Hematopoietic multipotent progenitor cell treated with erythropoietin and hydrocortisone succinate and interleukin-3 and kit ligand, for 6 days (in vitro differentiated cells): ENCODE measurements at regions not wholly inside any gene's neighbourhood (a gene's known extent, or its start where the extent isn't known, plus 50 kb on each side); places are given as distances from the start of the nearest gene placed in this dataset.

Source experiments
- DNase-seq: peaks from one replicate; pipeline ENCODE4 v3.0.0-alpha.2; 2015

DNA sequence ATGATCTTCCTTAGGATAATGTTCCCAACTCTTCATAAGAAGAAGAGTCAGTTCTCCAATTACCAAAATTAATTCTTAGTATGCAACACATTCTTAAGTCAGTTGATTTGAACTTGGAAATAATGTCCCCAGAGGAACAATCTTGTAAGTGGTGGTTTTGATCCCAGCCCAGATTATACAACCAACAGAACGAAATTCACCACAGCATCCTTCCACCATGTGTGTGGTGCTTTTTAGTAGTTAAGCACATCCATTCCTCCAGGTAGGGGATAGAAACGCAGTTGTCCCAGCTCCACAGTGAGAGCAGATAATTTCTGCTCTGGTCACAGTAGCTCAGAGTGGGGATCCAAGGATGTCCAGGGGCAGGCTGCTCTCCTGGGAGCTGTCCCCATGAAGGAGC lies 161.7 kb upstream of the SLC39A10 start:
- DNase-seq, result peak; percentile 43

DNA sequence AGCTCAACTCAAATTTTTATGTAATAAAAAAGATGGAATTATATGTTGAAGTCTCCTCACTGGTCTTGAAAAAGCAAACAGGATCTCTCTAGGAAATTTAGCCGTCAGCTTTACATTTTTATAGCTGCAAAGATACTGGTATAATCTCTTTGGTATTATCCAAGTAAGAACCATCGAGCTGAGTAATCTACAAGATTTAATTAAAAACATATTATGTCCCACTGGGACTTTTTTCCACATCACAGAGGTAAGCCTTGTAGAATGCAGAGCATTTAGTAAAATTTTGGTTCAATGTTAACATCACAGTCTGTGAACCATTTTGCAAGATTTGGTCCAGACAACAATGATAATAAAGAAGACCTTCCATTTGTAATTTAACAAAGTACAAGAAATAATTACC lies 162.6 kb upstream of the SLC39A10 start:
- no peak for DNase-seq

DNA sequence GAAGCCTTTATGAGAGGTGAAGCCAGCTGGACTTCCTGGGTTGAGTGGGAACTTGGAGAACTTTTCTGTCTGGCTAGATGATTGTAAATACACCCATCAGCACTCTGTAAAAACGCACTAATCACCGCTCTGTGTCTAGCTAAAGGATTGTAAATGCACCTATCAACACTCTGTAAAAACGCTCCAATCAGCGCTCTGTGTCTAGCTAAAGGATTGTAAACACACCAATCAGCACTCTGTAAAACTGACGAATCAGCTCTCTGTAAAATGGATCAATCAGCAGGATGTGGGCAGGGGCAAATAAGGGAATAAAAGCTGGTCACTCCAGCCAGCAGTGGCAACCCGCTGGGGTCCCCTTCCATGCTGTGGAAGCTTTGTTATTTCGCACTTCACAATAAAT lies 163.6 kb upstream of the SLC39A10 start:
- no peak for DNase-seq

DNA sequence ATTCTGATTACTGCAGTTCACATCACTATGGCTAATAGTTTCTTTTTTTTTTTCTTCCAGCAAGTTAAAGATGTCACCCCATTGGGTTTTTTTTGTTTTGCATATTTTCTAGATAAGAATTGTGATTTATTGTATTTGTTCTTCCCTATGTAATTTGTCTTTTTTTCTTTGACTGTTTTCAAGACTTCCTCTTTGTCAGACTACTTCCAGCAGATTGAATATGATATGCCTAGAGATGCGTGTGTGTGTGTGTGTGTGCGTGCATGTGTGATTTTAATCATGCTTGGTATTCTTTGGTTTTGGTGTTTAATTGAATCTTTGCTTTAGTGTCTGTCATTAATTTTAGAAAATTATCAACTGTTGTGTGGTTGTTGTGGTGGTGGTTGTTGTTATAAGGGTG lies 166.7 kb upstream of the SLC39A10 start:
- DNase-seq, result no peak

DNA sequence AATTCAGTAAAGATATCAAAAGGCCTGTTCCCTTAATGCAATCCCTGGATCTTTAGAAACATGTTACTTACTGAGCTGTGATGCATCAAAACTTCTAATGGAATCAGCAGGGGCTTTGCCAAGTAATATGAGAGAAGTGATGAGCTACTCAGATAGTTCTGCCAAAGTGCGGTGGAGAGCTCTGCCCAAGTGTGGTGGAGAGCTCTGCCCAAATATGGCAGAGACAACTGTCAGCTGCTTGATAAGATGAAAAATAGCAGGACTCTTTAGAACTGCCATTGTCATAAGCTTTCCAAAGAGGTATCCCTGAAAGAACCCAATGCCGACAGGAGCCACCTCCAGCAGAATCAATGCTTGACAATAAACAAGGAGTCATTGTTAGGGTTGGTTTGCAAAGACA lies 167.9 kb upstream of the SLC39A10 start:
- peak; percentile 70 for DNase-seq

DNA sequence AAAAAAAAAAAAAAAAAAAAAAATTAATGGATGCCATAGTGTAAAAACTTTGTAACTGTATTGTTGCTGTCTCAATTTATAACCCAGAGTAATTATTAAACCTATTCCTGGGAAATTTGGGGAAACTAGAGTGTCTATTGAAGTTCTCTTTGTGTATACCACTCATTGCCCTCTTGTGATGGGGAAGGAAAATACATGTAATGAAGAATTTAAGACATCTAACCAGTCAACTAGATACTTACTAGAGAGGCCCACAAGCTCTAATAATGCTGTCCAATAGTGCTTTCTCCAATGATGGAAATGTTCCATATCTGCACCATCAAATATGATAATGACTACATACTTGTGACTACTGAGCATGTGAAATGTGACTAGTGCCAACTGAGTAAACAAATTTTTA lies 168.5 kb upstream of the SLC39A10 start:
- DNase-seq, result peak; percentile 44

DNA sequence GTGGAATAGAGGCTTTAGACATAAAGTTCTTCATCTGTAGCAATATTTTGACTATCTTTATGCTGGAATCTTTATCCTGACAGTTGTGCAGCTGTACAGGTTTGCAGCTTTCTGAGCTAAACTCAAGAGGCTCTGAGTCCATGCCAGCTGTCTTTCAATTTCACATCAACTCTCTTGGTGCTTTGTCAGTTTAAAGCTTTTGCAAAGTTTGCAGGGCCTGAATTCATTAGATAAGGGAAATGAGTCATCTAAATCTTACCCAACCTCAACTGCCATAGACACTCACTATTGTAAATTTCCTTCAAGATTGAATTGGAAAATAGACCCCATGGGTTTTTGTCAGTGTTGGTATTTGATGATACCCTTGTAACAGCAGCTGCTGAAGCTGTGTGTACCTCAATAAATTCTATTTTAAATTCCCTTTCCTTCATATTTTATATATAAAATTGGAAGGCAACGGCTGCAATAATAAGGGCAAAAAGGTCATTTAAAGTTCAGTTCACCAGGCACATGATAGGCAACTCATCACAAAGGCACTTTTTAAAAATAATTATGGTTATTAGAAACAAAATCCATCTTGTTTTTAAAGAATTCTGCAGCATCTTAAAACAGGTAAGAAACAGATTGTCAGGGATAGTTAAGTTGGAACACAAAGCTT lies 169.9 kb upstream of the SLC39A10 start:
- DNase-seq, result peak; percentile 97

DNA sequence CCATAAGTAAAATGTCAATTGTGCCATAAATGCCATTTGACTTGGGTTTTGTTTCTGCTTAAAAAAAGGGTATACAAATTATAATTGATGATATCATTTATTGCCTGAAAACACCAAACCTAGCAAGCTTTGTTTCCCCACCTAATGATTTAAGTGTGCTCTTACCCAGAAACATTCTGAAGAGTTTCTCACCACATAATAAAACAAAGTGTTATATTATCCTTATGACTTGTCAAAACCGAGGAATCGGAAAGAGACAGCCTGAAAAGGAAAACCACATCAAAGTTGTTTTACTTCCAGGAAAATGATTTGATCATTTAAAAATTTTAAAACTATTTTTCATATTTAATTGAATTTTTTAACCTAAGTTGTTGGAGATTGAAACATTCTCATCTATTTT lies 170.5 kb upstream of the SLC39A10 start:
- DNase-seq, result no peak

DNA sequence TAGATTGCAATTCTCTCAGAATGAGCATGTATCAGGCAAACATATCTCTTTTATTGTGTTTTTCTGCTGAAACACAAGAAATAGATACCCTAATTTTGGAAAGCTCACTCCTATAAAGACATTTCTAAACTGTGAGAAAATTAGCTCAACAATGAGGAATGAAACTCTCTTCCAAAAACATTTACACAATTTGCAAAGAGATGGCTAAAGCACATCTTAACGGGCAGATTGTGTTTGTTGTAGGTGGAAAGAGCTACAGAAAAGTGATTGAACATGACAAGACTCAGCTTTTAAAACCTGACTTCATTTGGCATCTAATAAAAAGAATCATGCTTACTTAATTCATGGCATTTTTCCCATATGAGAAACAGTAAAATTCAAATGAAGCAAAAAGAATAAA lies 175.0 kb upstream of the SLC39A10 start:
- no peak for DNase-seq

DNA sequence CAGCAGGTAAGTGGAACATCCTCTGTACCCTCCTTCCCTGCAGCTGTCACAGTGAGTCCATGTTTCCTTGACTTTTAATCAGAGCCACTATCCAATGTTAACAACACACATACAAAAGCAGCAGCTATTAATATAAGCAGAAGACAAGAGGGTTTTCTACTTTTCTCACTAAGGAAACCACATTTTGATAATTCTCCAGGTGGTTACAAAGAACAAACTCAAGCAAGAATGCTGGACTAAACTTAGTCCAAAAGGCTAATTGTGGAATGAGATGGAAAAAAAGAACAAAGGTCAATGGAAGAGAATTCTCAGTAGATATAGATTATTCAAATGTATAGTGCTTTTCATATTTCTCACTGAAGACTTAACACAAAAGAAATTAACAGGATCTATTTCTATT lies 176.9 kb upstream of the SLC39A10 start:
- DNase-seq, result no peak

DNA sequence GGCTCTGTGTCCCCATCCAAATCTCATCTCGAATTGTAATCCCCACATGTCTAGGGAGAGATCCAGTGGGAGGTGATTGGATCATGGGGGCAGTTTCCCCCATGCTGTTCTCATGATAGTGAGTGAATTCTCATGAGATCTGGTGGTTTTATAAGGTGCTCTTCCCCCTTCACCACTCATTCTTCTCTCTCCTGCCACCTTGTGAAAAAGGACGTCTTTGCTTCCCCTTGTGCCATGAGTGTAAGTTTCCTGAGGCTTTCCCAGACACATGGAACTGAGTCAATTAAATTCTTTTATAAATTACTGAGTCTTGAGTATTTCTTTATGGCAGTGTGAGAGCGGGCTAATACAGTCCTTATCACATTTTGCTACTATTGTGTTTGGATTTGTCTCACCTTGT lies 177.6 kb upstream of the SLC39A10 start:
- DNase-seq, result no peak

DNA sequence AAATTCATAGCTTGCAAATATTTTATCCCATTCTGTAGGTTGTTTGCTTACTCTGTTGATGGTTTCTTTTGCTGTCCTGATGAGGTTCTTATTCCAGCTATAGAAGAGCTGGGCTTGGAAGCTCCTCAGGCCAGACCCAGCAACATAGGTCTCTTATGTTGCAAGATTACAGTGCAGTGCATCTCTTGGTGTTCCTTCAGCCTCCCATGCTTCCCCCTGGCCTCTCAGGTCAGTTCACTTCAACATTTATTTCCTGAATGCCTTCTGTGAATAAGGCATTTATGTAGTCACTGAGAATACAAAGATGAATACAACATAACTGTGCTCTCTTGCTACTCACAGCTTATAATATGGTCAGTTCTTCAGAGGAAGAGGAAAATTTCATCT lies 179.0 kb upstream of the SLC39A10 start:
- DNase-seq, result no peak

DNA sequence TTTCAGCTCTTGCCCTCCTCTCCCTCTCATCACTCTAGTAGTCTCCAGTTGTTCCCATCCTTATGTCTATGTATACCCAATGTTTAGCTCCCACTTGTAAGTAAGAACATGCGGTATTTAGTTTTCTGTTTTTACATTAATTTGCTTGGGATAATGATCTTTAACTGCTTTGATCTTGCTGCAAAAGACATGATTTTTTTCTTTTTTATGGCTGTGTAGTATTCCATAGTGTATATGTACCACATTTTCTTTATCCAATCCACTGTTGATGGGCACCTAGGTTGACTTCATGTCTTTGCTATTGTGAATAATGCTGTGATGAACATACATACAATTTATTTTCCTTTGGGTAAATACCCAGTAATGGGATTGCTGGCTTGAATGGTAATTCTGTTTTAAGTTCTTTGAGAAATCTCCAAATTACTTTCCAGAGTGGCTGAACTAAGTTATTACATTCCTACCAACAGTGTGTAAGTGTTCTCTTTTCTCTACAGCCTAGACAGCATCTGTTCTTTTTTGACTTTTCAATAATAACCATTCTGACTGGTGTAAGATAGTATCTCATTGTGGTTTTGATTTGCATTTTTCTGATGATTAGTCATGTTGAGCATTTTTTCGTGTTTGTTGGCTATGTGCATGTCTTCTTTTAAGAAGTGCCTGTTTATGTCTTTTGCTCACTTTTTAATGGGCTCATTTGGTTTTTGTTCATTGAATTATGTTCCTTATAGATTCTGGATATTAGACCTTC lies 179.6 kb upstream of the SLC39A10 start:
- no peak for DNase-seq

DNA sequence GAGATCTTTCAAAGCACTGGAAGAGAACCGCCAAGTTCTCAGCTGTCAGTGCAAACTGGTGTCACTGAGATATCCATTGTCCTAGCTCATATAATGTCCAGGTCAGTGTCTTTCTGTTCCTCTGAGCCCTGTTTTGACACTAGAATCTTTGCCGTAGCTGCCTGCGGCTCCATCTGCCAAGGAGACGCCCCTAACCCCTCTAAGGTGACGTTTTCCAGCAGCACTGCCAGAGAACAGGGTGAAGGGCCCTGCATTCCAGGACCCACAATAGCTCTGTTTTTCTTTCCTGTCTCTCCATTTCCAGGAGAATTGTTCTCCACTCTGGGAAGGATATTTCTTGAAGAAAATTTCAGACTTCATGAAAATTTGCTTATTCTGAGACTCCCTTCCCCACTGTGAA lies 181.7 kb upstream of the SLC39A10 start:
- DNase-seq, result no peak

DNA sequence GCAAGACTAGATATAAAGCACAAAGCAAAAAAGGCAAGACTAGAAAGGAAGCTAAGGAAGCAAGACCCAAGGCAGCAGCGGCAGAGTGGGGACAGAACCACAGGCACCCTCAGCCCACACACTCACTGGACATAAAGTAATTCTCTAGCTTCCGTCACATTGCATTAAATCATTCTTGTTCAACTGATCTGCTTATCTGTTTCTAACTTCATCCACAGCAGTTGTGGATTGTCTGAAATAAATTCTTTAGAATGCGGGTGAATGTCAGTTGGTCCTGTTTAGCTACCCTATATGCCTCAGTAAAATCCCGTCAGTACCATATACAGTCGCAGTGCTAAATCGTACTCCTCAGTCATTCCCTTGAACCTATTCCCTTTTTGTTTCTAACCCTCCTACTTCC lies 183.2 kb upstream of the SLC39A10 start:
- peak; percentile 32 for DNase-seq

DNA sequence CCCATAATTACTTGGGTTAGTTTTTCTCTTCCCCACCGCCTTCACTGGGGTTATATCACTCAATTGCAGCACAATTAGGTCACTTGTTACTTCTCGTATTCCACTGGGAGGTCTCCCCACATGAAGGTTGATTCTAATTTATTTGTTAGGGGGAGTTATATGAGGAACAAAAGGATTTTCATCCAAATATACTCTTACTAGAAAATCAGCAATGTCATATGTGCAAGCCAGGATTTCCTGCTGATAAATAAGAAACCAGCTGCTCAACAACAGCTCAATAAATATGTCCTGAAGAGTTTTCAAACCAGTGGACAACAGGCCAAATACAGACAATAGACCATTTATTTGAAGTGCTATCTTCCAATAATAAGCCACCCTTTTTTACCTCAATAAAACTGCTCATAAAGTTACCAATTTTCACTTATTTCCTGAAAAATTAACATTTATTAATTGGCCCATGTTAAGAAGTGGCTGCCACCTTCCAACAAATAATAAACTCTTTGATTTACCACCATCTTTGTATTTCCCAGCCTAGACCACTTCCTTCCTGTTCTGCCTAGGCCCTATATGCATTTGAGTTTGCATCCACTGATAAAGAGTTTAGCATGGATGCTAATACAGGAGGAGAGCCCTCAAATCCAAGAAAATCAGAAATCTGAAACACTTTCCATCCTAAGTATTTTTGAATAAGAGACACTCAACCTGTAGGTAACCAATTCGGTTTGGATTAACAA lies 184.4 kb upstream of the SLC39A10 start:
- DNase-seq, result no peak

DNA sequence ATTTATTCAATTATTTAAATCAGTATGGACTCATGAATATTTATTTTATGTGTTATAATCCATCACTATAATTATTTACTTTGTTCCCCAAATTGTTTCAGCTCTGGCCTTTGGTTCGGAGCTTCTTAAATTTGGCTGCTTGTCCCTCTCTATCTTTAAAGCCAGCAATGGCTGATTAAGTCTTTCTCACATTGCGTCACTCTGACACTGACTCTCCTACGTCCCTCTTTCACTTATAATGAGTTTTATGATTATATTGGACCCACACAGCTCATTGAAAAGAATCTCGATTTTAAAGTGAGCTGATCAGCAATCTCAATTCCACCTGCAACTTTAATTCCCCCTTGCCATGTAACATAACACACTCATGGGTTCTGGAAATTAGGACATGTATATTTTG lies 185.2 kb upstream of the SLC39A10 start:
- no peak for DNase-seq

DNA sequence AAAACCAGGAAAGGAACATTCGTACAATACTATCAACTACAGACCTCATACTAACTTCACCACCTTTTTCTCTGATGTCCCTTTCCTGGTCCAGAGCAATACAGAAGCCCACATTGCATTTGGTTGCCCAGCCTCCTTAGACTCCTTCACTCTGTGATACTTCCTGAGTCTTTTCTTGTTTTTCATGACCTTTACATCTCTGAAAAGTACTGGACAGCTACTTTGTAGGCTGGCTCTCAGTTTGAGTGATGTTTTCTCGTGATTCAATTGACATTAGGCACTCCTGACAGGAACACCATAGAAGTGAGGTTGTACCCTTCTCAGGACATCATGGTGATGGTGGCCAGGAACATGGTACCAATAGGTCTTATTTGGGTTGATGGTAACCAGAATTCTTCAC lies 185.9 kb upstream of the SLC39A10 start:
- DNase-seq, result no peak

DNA sequence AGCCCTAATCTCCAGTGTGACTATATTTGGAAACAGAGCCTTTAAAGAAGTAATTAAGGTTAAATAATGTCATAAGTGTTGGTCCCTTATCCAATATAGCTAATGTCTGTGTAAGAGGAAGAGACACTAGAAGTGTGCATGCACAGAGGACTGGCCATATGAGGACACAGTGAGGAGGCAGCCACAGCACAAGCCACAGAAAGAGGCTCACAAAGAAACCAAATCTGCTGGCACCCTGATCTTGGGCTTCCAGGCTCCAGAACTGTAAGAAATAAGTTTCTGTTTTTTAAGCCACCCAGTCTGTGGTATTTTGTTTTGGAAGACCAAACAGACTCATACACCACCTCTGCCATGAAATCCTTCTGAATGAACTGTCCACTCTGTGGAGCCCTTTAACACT lies 186.4 kb upstream of the SLC39A10 start:
- no peak for DNase-seq

DNA sequence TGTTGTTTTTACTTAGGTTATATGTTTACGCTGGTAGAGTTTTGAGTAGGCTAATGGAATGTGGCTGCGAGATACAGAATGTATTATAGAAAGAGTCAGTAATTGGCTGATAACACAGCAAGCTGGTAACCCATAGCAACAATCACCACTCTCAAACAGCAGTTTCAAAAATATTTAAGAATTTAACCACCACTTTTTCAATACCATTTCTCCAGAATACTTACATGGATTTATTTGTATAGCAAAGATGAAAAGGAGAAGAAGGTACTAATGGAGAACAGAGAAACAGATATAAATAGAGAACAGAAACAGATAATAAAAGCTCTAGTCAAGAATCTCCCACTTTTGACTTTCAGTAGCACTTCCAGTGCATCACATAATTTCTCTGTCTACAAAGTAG lies 188.3 kb upstream of the SLC39A10 start:
- no peak for DNase-seq

DNA sequence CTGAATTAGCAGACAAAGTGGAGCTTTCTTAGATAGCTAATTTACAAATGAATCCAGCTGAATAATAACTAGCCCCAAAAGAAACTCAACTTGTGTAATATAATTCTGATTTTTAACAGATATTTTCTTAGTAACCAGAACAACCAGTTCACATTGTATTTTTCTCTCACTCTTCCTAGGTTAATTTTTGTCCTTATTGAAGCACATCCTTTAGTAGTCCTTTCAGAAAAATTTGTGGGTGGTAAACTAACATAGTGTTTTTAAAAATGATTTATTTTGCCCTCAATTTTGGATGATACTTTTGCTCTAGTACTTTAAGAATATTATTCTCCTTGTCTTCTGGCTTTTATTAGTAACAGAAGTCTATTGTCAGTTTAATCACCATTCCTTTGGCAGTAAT lies 190.6 kb upstream of the SLC39A10 start:
- DNase-seq, result no peak

DNA sequence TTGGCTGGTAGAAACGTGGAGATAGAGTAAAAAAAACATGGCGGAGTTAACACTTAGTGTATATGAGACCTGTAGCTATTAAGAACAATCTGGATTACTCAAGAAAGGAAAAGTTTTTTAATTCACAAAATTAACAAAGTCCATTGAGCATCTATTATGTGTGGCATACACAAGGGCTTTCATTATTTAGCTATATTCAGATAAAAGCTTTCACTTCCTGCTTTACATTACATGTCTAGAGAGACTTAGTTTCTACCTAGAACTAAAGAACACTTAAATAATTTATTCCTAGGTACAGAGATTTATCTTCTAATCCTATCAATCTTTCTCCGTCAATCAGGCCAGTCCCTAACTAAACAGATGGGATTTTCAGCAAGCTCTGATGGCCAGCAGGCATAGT lies 196.0 kb upstream of the SLC39A10 start:
- no peak for DNase-seq

DNA sequence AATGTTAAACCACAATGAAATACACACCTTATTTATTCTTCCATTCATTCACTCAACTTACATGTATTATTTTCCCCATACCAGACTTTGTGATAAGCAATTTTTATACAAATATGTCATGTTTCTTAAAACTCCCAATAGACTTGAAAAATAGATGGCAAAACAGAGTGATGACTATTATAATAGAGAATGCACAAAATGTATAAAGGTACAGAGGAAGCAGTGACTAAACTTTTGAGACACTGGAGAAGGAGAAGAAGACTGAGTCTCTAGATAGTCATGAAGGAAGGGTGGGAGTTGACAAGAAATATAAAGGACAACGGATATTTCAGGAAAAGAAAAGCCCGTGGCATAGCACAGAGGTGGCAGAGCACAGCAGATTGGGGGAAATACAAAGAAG lies 198.1 kb upstream of the SLC39A10 start:
- DNase-seq, result no peak

DNA sequence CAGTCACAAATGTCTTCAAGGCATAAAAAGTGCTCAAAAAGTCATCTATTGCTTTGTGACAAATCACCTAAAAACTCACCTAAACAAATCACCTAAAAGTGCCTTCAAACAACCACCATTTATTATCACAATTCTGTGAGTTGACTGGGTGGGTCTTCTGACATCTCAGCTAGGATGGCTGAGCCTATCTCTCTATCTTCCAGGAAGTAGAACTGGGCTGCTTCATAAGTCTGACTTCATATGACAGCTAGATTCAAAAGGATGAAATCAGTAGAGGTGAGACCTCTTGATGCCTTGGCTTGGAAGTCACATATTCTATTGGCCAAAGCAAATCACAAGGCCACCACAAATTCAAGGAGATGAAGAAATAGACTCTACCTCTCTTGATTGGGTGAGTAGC lies 199.2 kb upstream of the SLC39A10 start:
- DNase-seq, result no peak
